Hematopoietic multipotent progenitor cell treated with erythropoietin and hydrocortisone succinate and interleukin-3 and kit ligand, for 6 days (in vitro differentiated cells): ENCODE measurements at regions not wholly inside any gene's neighbourhood (a gene's known extent, or its start where the extent isn't known, plus 50 kb on each side); places are given as distances from the start of the nearest gene placed in this dataset.
A peak's percentile ranks its signal among the peaks of the same experiment; 100 is the strongest.

Source experiments
- DNase-seq: peaks from one replicate; pipeline ENCODE4 v3.0.0-alpha.2; 2015

GRCh38 chr13:73480779-73481559, 422.2 kb downstream of the KLF5 start:
- DNase-seq, result no peak

GRCh38 chr13:73479856-73480255, 421.1 kb downstream of the KLF5 start:
- no peak for DNase-seq

- DNase-seq, result no peak
Observed at GRCh38 chr13:73479351-73479750, 420.5 kb downstream of the KLF5 start.

GRCh38 chr13:73477441-73477840, 418.6 kb downstream of the KLF5 start:
- no peak for DNase-seq

GRCh38 chr13:73473016-73473415, 414.2 kb downstream of the KLF5 start:
- no peak for DNase-seq

- DNase-seq, result no peak
Observed at GRCh38 chr13:73467125-73467524, 408.3 kb downstream of the KLF5 start.

- DNase-seq, result no peak
Observed at GRCh38 chr13:73466561-73466960, 407.8 kb downstream of the KLF5 start.

GRCh38 chr13:73465617-73465971, 406.8 kb downstream of the KLF5 start:
- peak; percentile 92 for DNase-seq

GRCh38 chr13:73464758-73465616, 406.2 kb downstream of the KLF5 start:
- peak; percentile 91 for DNase-seq

- no peak for DNase-seq
Observed at GRCh38 chr13:73462241-73462640, 403.4 kb downstream of the KLF5 start.

GRCh38 chr13:73451221-73452029, 392.6 kb downstream of the KLF5 start:
- DNase-seq, result no peak

GRCh38 chr13:73450583-73450982, 391.8 kb downstream of the KLF5 start:
- no peak for DNase-seq

- DNase-seq, result no peak
Observed at GRCh38 chr13:73449252-73449651, 390.4 kb downstream of the KLF5 start.

- DNase-seq, result peak; percentile 48
Observed at GRCh38 chr13:73440296-73440895, 381.6 kb downstream of the KLF5 start.

- DNase-seq, result peak; percentile 6
Observed at GRCh38 chr13:73433890-73434289, 375.1 kb downstream of the KLF5 start.

- peak; percentile 16 for DNase-seq
Observed at GRCh38 chr13:73433458-73433857, 374.7 kb downstream of the KLF5 start.

- no peak for DNase-seq
Observed at GRCh38 chr13:73429701-73430100, 370.9 kb downstream of the KLF5 start.

GRCh38 chr13:73428706-73429105, 369.9 kb downstream of the KLF5 start:
- no peak for DNase-seq

GRCh38 chr13:73428137-73428536, 369.3 kb downstream of the KLF5 start:
- DNase-seq, result no peak

- DNase-seq, result no peak
Observed at GRCh38 chr13:73422973-73423372, 364.2 kb downstream of the KLF5 start.

- DNase-seq, result no peak
Observed at GRCh38 chr13:73421310-73421912, 362.6 kb downstream of the KLF5 start.

GRCh38 chr13:73419186-73419585, 360.4 kb downstream of the KLF5 start:
- no peak for DNase-seq
